ENCODE measurements at regions not wholly inside any gene's neighbourhood (a gene's known extent, or its start where the extent isn't known, plus 50 kb on each side); places are given as distances from the start of the nearest gene placed in this dataset.

- no peak for TF ChIP-seq POLR2A (IDR thresholded peaks at IDR 0.05)
- TF ChIP-seq CTCF (IDR thresholded peaks at IDR 0.05), result no peak
Measured at GRCh38 chr16:9594946-9595345, 503.5 kb downstream of the HAPSTR1 start.
